K562 (cell line): ENCODE measurements at regions not wholly inside any gene's neighbourhood (a gene's known extent, or its start where the extent isn't known, plus 50 kb on each side); places are given as distances from the start of the nearest gene placed in this dataset.

ENCODE experiments used
- ATAC-seq: fragments of 200-7000 bp; cut with Tn5 transposase; 3 replicates; pipeline ENCODE4 v1.9.1; 2020; ENCODE audit warnings: moderate library complexity
- BruUV-seq: library from RNA; stranded (reverse); fragments of 400-500 nt; replicated peaks from 2 replicates; lab custom pipeline; 2021; lab: Mats Ljungman, UMichigan
- CTCF ChIA-PET: fragments of 300-600 bp; formaldehyde crosslinking; extraction: SDS; loops from one replicate; lab custom pipeline; 2021; ENCODE audit warnings: low intra/inter-chr PET ratio; lab: Yijun Ruan, JAX
- POLR2A ChIA-PET: fragments of 300-600, 350-650 bp; sonication (Branson Sonifier 250); formaldehyde crosslinking; extraction: SDS; loops from one replicate; lab custom pipeline; 2021; ENCODE audit warnings: antibody characterized with exemption, inconsistent platforms; lab: Yijun Ruan, JAX
- DNase-seq, 4 experiments: peaks; one replicate each; pipeline versions ENCODE4 v3.0.0 to v3.0.0-alpha.2; 2011 to 2018; ENCODE audit warnings: low spot score in 3 of 4, mixed read lengths in 3 of 4; ENCODE audit errors: extremely low read depth in 1 of 4
- FAIRE-seq: peaks from 2 replicates; lab custom pipeline; 2011; peaks lifted over from hg19 to GRCh38; lab: Jason Lieb, UNC
- H2AFZ ChIP-seq: 2 replicates; pipeline ENCODE4 v1.6.0; 2011; ENCODE audit warnings: low read depth, low read length, control low read depth, inconsistent platforms
- H3K27ac ChIP-seq: fragments of 200-600 bp; 3 replicates; pipeline ENCODE4 v1.8.0; 2011; ENCODE audit warnings: low read depth, mild to moderate bottlenecking, control low read depth, inconsistent platforms, low read length, moderate library complexity, mixed read lengths; ENCODE audit errors: extremely low read depth
- H3K27me3 ChIP-seq, 2 experiments: fragments of 300-600 bp in 1 of 2; 2 replicates in 1 of 2; 3 replicates in 1 of 2; pipeline versions ENCODE4 v1.6.0 to v1.8.0; 2011; ENCODE audit warnings: inconsistent platforms in 2 of 2, low read length in 2 of 2, mild to moderate bottlenecking in 1 of 2, mixed read lengths in 1 of 2, moderate library complexity in 1 of 2; ENCODE audit not compliant: control insufficient read depth in 2 of 2, insufficient read depth in 2 of 2
- H3K36me3 ChIP-seq: fragments of 300-600 bp; 3 replicates; pipeline ENCODE4 v1.8.0; 2011; ENCODE audit warnings: mild to moderate bottlenecking, low read length, inconsistent platforms; ENCODE audit not compliant: control insufficient read depth, insufficient read depth
- H3K4me1 ChIP-seq, 2 experiments: fragments of 200-600 bp in 1 of 2; replicated peaks in 1 of 2; 2 replicates in 1 of 2; 3 replicates in 1 of 2; pipeline versions ENCODE4 v1.5.1 to v1.8.0; 2011; ENCODE audit warnings: inconsistent platforms in 2 of 2, low read length in 2 of 2, mild to moderate bottlenecking in 1 of 2, mixed read lengths in 1 of 2, moderate library complexity in 1 of 2; ENCODE audit not compliant: control insufficient read depth in 2 of 2, insufficient read depth in 2 of 2
- H3K4me2 ChIP-seq: 2 replicates; pipeline ENCODE4 v1.6.1; 2011; ENCODE audit warnings: low read length, control low read depth, inconsistent platforms, mixed read lengths; ENCODE audit not compliant: insufficient read depth
- H3K4me3 ChIP-seq: fragments of 200-600 bp; sonication (generic), shearing (Covaris generic); 2 replicates; pipeline ENCODE4 v1.5.1; 2016; ENCODE audit warnings: control low read depth, inconsistent platforms
- H3K79me2 ChIP-seq: fragments of 200-600 bp; 3 replicates; pipeline ENCODE4 v1.8.0; 2011; ENCODE audit warnings: low read length, inconsistent platforms; ENCODE audit not compliant: control insufficient read depth, insufficient read depth
- H3K9ac ChIP-seq, 2 experiments: 2 replicates each; pipeline versions ENCODE4 v1.6.0 to v1.6.1; 2011; ENCODE audit warnings: low read depth in 2 of 2, low read length in 2 of 2, control low read depth in 1 of 2, inconsistent platforms in 1 of 2, mild to moderate bottlenecking in 1 of 2, mixed read lengths in 1 of 2; ENCODE audit not compliant: insufficient read depth in 1 of 2
- H3K9me1 ChIP-seq: one replicate; pipeline ENCODE4 v1.6.0; 2011; ENCODE audit warnings: inconsistent platforms, mild to moderate bottlenecking, low read length, moderate library complexity; ENCODE audit not compliant: control insufficient read depth, insufficient read depth
- H3K9me3 ChIP-seq: replicated peaks from 2 replicates; pipeline ENCODE4 v1.5.1; 2011; ENCODE audit warnings: low read depth, low read length, inconsistent platforms; ENCODE audit not compliant: control insufficient read depth, insufficient read depth
- H4K20me1 ChIP-seq: replicated peaks from 2 replicates; pipeline ENCODE4 v1.6.1; 2011; ENCODE audit warnings: low read length, inconsistent platforms, mixed read lengths; ENCODE audit not compliant: control insufficient read depth, insufficient read depth
- BRD9 ChIP-seq: fragments of 450-650 bp; IDR thresholded peaks from 2 replicates; pipeline ENCODE4 v1.6.1; 2018; ENCODE audit warnings: low read depth; ENCODE audit not compliant: partially characterized antibody
- CEBPB ChIP-seq: fragments of 450-650 bp; IDR thresholded peaks from 2 replicates; pipeline ENCODE4 v1.6.1; 2016; ENCODE audit warnings: missing genetic modification characterization, missing compliant biosample characterization
- CHCHD3 ChIP-seq: fragments of 250-450 bp; sonication (Bioruptor Pico); IDR thresholded peaks from 2 replicates; pipeline ENCODE4 v2.1.2; 2022; ENCODE audit warnings: mild to moderate bottlenecking
- PHF21A ChIP-seq: fragments of 450-650 bp; IDR thresholded peaks from 2 replicates; pipeline ENCODE4 v1.6.1; 2017; ENCODE audit warnings: low read depth, borderline replicate concordance
- POLR2B ChIP-seq: fragments of 450-650 bp; IDR thresholded peaks from 2 replicates; pipeline ENCODE4 v1.6.1; 2018; ENCODE audit warnings: low read depth; ENCODE audit not compliant: partially characterized antibody
- WHSC1 ChIP-seq: IDR thresholded peaks from one replicate; pipeline ENCODE4 v1.6.1; 2012; ENCODE audit warnings: low read length, control low read depth, inconsistent platforms
- ZBTB2 ChIP-seq: fragments of 450-650 bp; IDR thresholded peaks from 2 replicates; pipeline ENCODE4 v1.6.1; 2016; ENCODE audit warnings: antibody characterized with exemption
- ZNF668 ChIP-seq: fragments of 250-450 bp; sonication (Bioruptor Pico); IDR thresholded peaks from 2 replicates; pipeline ENCODE4 v1.8.0; 2022; ENCODE audit warnings: mild to moderate bottlenecking, inconsistent platforms
- in situ Hi-C: fragments of 300-500 bp; cut with MboI; formaldehyde crosslinking; loops from 4 replicates; pipeline ENCODE4 v1.15.0; 2018; ENCODE audit warnings: inconsistent platforms, mixed read lengths
- intact Hi-C: fragments of 100-400 bp; cut with micrococcal nuclease; formaldehyde crosslinking; loops from 2 replicates; pipeline ENCODE4 v1.14.2; 2022
- TF ChIP-seq, protein P1 (sequence below): fragments of 450-650 bp; formaldehyde crosslinking; IDR thresholded peaks from 2 replicates; pipeline ENCODE4 v1.4.0; 2022; ENCODE audit warnings: missing genetic modification characterization

GRCh38 chr9:84456527-84456926 lies 116.0 kb upstream of the SLC28A3 start (continued):
- TF ChIP-seq ZNF668 (CRISPR knock-in tag) (no peak), CHCHD3 (CRISPR knock-in tag) (no peak), BRD9 (no peak), PHF21A (no peak), ZBTB2 (no peak), WHSC1 (no peak), CEBPB (tag) (no peak)
- TF ChIP-seq, protein P1, sequence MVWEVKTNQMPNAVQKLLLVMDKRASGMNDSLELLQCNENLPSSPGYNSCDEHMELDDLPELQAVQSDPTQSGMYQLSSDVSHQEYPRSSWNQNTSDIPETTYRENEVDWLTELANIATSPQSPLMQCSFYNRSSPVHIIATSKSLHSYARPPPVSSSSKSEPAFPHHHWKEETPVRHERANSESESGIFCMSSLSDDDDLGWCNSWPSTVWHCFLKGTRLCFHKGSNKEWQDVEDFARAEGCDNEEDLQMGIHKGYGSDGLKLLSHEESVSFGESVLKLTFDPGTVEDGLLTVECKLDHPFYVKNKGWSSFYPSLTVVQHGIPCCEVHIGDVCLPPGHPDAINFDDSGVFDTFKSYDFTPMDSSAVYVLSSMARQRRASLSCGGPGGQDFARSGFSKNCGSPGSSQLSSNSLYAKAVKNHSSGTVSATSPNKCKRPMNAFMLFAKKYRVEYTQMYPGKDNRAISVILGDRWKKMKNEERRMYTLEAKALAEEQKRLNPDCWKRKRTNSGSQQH = no peak

GRCh38 chr9:84460695-84461094 lies 120.1 kb upstream of the SLC28A3 start:
- in situ Hi-C loops = no loop called here
- Histone ChIP-seq H2AFZ (no peak overlapping the region), H3K27ac (no peak overlapping the region), H3K4me3 (no peak overlapping the region), H3K4me1 (no peaks in the 10 kb centered on the region), H4K20me1 (no peaks in the 10 kb centered on the region), H3K9me3 (no peaks in the 10 kb centered on the region), H3K4me2 (no peak overlapping the region), H3K79me2 (no peaks in the 10 kb centered on the region), H3K27me3 (no peaks in the 10 kb centered on the region), H3K9ac (no peak overlapping the region), H3K9me1 (no peaks in the 10 kb centered on the region), H3K36me3 (no peaks in the 10 kb centered on the region)
- BruUV-seq = no TSS peak
- intact Hi-C loops = loop anchor here (5.0 kb wide), 1 partner anchor 53 kb away; no protein-coding TSS in a partner anchor
- ChIA-PET POLR2A (no interaction called here), CTCF (no interaction called here)
- FAIRE-seq (no peak), DNase-seq (no peak), ATAC-seq (no peak)
- no peak for TF ChIP-seq POLR2B
